RWPE2 (cell line): ENCODE measurements at regions not wholly inside any gene's neighbourhood (a gene's known extent, or its start where the extent isn't known, plus 50 kb on each side); places are given as distances from the start of the nearest gene placed in this dataset.

Experiments used
- ATAC-seq: fragments of 200-7000 bp; cut with Tn5 transposase; 3 replicates; pipeline ENCODE4 v1.9.1; 2021; ENCODE audit warnings: low read depth
- DNase-seq: peaks from one replicate; pipeline ENCODE4 v3.0.0-alpha.2; 2020; ENCODE audit warnings: low spot score
- H3K27ac ChIP-seq: fragments of 450-650 bp; 2 replicates; pipeline ENCODE4 v1.5.1; 2017; ENCODE audit warnings: mild to moderate bottlenecking; ENCODE audit not compliant: poor library complexity, severe bottlenecking
- H3K27me3 ChIP-seq: fragments of 250-450 bp; sonication (Bioruptor Pico); 2 replicates; pipeline ENCODE4 v1.5.1; 2021; ENCODE audit warnings: mild to moderate bottlenecking, moderate library complexity; ENCODE audit not compliant: insufficient read depth, poor library complexity, severe bottlenecking
- H3K36me3 ChIP-seq: fragments of 250-450 bp; sonication (Bioruptor Pico); 2 replicates; pipeline ENCODE4 v1.5.1; 2020; ENCODE audit warnings: low read depth, mild to moderate bottlenecking, moderate library complexity
- H3K4me1 ChIP-seq: fragments of 250-450 bp; sonication (Bioruptor Pico); 2 replicates; pipeline ENCODE4 v1.5.1; 2021; ENCODE audit warnings: mild to moderate bottlenecking, moderate library complexity; ENCODE audit not compliant: insufficient read depth, poor library complexity, severe bottlenecking
- H3K4me3 ChIP-seq: fragments of 250-450 bp; sonication (Bioruptor Pico); 2 replicates; pipeline ENCODE4 v1.5.1; 2021; ENCODE audit warnings: mild to moderate bottlenecking, moderate library complexity; ENCODE audit not compliant: severe bottlenecking
- H3K9me3 ChIP-seq: fragments of 250-450 bp; sonication (Bioruptor Pico); 2 replicates; pipeline ENCODE4 v1.5.1; 2021; ENCODE audit warnings: mild to moderate bottlenecking, moderate library complexity; ENCODE audit not compliant: severe bottlenecking
- CTCF ChIP-seq: fragments of 450-650 bp; IDR thresholded peaks from one replicate; pipeline ENCODE4 v1.5.1; 2017; ENCODE audit warnings: mild to moderate bottlenecking, moderate library complexity; ENCODE audit not compliant: poor library complexity, severe bottlenecking

GRCh38 chr5:1948663-1949191, 66.0 kb upstream of the IRX4 start:
- Histone ChIP-seq H3K36me3 (no peaks in the 10 kb centered on the region), H3K4me3 (no peak overlapping the region), H3K4me1 (peaks cover 7% of the 10 kb centered on the region), H3K27ac (peak overlapping the region; percentile 58), H3K9me3 (no peaks in the 10 kb centered on the region), H3K27me3 (no peaks in the 10 kb centered on the region)
- peak; percentile 84 for DNase-seq
- peak; percentile 89 for ATAC-seq
- TF ChIP-seq CTCF, result no peak

GRCh38 chr5:1948111-1948510, 65.4 kb upstream of the IRX4 start:
- no peak for DNase-seq
- Histone ChIP-seq H3K27me3 (no peaks in the 10 kb centered on the region), H3K27ac (peak overlapping the region; percentile 58), H3K4me1 (peaks cover 8% of the 10 kb centered on the region), H3K4me3 (no peak overlapping the region), H3K36me3 (no peaks in the 10 kb centered on the region), H3K9me3 (no peaks in the 10 kb centered on the region)
- TF ChIP-seq CTCF, result no peak
- ATAC-seq, result no peak

GRCh38 chr5:1946776-1947175, 64.1 kb upstream of the IRX4 start:
- no peak for TF ChIP-seq CTCF
- no peak overlapping the region for H3K4me3 ChIP-seq
- no peaks in the 10 kb centered on the region for H3K27me3 ChIP-seq
- no peaks in the 10 kb centered on the region for H3K36me3 ChIP-seq
- H3K9me3 ChIP-seq, result no peaks in the 10 kb centered on the region
- peaks cover 8% of the 10 kb centered on the region for H3K4me1 ChIP-seq
- DNase-seq, result no peak
- no peak for ATAC-seq
- no peak overlapping the region for H3K27ac ChIP-seq

- Histone ChIP-seq H3K4me3 (no peak overlapping the region), H3K27ac (no peak overlapping the region), H3K27me3 (no peaks in the 10 kb centered on the region), H3K4me1 (peaks cover 8% of the 10 kb centered on the region), H3K9me3 (no peaks in the 10 kb centered on the region), H3K36me3 (no peaks in the 10 kb centered on the region)
- no peak for ATAC-seq
- no peak for TF ChIP-seq CTCF
- DNase-seq, result no peak
Observed at GRCh38 chr5:1946122-1946677, 63.5 kb upstream of the IRX4 start.

- H3K27me3 ChIP-seq, result no peaks in the 10 kb centered on the region
- no peak overlapping the region for H3K4me3 ChIP-seq
- peaks cover 8% of the 10 kb centered on the region for H3K4me1 ChIP-seq
- H3K9me3 ChIP-seq, result no peaks in the 10 kb centered on the region
- DNase-seq, result no peak
- ATAC-seq, result no peak
- H3K27ac ChIP-seq, result no peak overlapping the region
- H3K36me3 ChIP-seq, result no peaks in the 10 kb centered on the region
- TF ChIP-seq CTCF, result no peak
Observed at GRCh38 chr5:1945606-1946005, 62.9 kb upstream of the IRX4 start.
